DMS 273 treated with DMSO at 0.1 percent for 48 hours (cell line): ENCODE measurements at regions not wholly inside any gene's neighbourhood (a gene's known extent, or its start where the extent isn't known, plus 50 kb on each side); places are given as distances from the start of the nearest gene placed in this dataset.
"Not testable (repeated sequence)": the region's sequence is repeated elsewhere in the genome, so short reads cannot be mapped to it uniquely, and the experiment has no call there.

Experiments used
- DNase-seq: peaks from one replicate; lab custom pipeline; 2025; lab: John Stamatoyannopoulos, UW

DNA sequence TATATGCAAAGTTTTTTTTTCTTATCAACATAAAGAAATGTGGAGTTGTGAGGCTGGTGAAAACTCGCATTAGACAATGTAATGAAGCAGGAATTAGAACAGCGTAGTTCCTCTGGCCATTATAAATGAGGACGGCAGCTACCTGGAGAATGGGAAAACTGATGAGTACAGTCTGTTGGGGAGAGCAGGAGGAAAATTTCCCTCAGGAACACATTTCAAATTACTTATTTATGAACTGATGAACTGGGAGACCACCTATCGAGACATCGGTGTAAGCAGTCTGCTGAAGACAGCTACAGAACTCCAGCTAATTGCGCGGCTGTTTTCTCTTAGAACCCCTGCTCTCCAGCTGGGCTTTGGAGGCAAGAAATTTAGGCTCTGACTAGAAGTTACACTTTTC, 343.9 kb upstream of the CLINT1 start:
- DNase-seq: no peak

DNA sequence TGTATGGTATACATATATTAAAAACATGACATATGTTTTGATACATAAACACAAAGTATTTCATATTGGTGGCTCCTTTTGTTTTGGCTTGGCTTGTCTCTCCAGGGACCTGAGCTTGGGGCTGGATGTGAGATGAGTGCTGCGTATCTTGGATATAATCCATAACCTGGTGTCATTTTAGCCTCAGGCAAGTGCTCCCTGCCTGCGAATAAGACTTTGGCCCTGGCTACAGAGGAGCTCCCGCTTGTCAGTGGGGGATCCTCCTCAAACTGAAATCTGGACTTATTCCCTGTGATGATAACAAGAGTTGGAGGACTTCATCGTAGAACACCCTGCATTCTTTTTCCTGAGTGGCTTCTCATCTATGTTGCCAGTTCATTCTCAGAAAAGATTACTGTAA, 341.7 kb upstream of the CLINT1 start:
- no peak for DNase-seq

DNA sequence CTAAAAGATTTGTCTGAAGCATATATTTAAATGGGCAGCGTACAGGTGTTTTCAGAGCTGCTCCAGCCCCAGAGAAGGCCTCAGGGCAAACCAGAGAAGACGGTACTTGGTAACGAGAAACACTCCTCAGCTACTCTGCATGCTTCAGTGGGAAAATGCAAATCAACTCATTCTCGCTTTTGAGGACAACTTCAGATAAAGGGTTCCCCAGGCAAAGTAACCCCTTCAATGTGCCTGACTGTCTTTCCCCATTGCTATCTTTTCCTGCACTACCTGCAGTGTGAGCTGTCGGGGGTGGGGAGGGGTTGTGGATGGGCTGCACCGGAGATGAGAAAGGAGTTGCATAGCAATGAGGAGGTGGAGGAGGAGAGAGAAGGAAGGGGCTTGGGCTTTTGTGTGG, 339.7 kb upstream of the CLINT1 start:
- no peak for DNase-seq

DNA sequence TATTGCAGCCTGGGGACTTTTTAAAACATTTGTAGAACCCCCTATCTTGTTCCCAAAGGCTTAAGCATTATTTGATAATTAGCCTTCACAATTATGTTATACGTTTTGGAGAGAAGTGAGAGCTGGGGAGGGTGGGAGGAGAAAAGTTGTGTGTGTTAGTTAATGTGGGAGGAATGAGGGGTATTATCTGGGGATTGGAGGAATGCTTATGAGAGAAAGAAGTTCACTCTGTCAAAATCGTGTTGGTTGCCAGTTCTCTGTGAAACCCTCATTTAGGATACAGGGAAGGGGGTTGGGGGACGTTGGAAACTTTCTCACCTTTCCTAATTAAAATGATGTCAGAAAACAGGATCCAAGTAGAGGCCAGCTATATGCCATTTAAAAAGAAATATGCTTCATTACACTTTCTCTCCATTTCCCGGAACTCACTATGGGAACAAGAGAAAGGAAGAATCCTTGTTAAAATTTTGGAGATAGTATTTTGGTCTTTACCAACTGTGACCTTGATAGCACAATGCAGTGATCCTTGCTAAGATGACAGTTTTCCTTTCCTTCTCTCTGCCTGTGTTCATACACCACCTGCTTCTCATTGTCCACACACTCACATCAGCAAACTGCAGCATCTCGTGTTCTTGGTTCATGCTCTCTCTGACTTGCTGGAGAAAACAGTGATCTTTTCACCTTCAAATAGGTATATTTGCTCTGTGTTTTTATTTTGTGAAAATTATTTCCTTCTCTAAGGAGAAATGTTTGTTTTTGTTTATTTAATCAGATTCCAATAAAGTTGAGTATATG, 336.7 kb upstream of the CLINT1 start:
- no peak for DNase-seq

DNA sequence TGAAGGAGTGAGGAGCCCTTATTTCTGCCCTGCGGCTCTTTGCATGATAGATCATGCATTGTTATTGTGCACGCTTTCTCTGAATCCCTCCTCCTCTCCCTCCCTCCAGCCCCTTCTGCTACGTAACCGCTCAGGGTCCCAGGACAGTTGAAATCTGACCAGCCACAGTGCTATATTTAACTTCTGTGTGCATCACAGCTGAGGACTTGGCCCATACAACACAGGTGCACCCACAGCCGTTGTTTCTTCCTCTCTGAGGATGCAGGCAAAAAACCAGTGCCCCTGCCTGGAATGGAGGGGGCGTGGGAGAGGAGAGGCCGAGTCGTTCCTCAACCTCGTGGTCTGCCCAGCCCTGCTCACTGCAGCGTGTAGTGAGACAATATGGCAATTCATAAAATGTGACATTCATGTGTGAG, 335.6 kb upstream of the CLINT1 start:
- DNase-seq: no peak

DNA sequence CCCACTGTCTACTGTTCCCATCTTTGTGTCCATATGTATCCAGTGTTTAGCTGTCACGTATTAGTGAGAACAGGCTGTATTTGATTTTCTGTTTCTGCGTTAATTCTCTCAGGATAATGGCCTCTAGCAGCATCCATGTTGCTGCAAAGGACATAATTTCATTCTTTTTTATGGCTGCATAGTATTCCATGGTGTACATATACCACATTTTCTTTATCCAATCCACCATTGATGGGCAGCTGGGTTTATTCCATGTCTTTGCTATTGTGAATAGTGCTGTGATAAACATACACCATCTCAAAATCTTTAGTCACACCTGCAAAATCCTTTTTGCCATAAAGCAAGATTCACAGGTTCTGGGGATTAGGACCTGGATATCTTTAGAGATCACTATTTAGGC, 334.4 kb upstream of the CLINT1 start:
- DNase-seq: not testable (repeated sequence)

DNA sequence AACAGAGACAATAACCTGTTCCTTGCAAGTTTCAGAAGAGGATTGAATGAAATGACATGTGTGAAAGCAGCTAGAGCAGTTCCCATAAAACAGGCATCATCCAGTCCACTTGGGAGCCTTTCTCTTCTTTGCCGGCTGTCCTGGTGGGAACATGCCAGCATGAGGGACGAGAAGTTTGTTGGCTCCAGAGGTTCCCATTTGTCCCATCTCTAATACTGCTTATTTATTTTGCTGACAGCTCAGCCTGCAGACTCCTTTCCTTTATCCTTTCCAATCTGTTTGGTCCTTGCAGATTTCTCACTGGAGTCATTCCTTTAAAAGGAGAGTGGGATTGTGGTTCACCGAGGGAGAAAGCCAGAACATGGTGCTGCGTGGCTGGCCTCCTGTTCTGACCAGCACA, 321.5 kb upstream of the CLINT1 start:
- no peak for DNase-seq

DNA sequence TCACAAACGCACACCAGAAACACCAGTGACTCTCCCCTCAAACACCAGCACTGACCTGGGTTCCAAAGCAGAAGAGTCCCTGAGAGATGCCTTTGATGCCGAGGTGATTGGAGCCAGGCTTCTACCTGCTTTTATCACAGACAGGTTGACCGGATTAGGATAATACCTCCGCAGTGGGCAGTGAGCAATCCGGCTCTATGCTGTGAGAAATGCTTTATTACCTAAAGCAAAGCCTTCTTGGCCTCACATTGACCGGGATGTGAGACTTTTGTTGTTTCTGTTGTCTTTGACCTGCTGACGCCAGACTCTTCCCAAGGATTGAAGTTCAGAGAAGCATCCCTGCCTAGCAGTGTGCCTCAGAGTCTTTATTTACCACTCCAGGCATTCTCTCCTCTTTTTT, 320.3 kb upstream of the CLINT1 start:
- DNase-seq: no peak

DNA sequence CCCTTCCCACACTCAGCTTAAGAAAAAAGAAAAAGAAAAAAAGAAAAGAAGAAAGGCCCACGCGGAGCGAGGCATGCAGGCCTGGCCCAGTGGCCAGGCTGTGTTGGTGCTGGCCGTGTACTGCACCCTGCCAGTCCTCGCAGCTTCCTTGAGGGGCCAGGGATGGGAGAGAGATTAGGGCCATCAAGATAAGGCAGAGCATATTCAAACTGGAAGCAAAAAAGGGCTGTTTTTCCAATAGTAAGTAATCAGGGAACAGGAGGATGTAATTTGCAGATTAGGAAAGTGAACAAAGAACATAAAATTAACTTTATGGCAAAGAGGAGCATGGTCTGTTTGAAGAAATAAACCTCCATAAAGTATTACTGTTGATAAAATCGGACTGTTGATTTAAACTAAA, 319.6 kb upstream of the CLINT1 start:
- no peak for DNase-seq

DNA sequence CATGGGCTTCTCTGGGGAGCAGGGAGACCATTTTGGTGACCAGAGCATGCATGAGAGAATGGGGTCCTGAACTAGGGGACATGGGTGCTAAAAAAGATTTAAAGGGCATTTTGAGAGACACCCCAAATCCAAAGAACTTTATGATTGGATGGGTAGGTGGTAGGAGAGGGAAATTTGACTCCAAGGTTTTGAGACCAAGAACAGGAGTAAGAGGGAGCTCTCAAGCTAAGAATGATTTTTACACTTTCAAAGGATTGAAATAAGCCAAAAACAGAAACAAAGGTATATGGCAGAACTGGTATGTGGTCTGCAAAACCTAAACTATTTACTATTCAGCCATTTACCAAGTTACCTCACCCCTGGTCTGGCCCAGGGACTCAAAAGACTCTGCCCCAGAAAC, 318.2 kb upstream of the CLINT1 start:
- no peak for DNase-seq

DNA sequence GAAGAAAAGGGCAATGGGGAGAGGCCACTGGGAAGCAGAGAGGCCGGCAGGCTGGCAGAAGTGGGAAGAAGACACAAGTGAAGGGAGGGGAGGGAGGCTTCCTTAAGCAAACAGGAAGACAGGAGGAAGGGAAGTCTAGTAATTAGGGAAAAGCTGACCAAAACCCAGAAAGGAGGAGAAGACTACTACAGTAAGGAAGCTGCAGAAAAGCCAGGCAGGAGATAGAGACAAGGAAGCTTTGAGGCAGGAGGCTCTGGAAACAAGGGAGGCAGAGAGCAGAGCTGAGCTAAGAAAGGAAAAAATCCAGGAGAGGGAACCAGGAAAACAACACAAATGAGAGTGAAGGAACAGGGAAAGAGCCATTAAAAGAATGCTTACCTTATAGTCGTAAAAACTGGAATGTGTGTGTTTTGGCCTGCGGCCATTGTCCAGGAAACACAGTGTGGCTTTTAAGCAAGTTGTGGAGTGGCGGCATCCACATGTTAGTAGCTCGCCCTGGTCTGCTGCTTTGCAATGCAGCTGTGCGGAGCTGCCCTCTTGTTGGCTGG, 317.1 kb upstream of the CLINT1 start:
- no peak for DNase-seq

DNA sequence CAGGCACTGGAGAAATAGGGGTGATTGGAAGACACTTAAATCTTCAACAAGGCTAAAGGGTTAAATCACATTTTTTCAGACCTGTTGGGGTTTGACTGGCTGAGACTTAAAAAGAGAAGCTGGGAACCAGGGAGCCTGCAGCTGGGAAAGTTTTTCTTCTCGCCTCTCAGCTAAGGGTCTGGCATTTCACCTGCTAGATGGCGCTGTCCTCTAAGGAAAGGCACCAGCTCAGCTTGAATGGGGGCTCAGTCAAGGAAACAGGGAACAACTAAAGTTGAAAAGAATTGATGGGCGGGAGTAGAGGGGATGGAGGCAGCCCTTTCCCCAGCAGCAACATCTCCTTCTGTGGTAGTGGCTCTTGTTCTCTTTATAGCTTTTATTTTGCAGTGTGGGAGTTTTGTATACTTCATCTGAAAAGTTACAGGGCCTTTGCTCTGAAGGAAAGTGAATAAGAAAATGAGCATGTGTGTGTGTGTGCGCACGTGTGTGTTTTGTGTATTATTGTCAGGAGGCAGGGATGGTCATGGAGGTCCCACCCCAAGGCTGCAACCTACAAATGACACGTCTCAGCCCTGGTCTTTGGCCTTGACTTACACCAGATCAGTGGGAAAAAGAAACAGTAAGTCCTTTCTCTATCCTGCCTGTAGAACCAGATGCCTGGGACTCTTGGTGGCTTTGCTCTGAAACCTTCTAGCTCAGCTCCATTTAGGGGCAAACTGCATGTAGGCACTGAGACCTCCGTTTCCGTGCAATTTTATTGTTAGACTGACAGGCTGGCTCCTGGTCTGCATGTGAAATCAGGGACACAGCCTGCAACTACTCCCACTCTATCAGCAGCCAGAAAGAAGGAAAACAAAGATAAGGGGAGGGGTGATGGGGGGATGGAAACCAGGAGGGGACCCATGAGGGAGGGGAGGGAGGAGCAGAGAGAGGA, 316.2 kb upstream of the CLINT1 start:
- peak; percentile 30 for DNase-seq

DNA sequence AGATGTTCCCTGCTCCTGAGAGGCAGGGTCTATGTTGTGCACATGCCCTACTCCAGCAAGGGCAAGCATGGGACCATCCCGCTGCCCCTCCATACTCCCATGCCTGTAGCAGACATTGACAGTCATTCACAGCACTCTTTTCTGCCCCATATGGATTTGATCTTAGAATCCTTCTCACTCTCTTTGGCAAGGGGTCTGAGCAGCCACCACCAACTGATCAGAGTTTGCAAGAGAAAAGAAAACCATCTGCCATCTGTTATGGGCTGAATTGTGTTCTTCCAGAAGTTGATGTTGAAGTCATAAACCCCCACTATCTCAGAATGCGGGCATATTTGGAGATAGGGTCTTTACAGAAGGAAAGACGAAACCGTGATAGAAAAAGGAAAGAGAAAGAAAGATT, 315.1 kb upstream of the CLINT1 start:
- DNase-seq: no peak

DNA sequence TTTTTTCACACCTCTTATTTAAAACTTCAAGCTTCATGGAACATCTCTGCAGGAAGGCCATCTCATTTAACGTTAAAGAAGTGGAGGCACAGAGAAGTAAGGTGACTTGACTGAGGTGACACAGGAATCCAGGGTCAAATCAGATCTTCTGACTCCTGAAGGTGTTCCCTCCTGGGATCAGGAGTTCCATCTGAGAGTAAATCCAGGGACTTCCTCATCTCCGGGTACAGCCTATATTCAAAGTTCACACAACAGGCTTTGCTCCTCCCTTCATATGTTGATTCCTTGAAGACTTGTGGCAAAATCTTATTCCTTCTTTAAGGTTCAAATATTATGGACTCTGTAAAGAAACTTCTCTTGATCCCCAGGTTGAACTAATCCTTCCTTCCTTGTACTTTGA, 313.1 kb upstream of the CLINT1 start:
- DNase-seq: no peak

DNA sequence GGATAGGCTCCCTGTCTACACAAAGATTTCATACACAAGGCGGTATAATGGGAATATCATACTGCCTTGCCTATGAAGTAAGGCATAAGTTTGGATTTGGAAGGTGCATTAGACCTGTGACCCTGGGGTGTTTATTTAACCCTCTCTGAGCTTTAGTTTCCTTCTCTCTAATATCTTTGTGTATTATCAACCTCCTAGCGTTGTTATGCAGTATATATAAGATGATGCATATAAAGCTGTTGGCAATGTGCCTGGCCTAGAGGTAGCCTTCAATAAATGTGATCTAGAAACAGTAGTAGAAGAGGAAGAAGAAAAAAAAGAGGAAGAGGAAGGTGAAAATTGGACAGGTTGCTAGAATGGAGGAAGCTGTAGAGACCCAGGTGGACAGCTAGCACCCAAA, 311.6 kb upstream of the CLINT1 start:
- no peak for DNase-seq

DNA sequence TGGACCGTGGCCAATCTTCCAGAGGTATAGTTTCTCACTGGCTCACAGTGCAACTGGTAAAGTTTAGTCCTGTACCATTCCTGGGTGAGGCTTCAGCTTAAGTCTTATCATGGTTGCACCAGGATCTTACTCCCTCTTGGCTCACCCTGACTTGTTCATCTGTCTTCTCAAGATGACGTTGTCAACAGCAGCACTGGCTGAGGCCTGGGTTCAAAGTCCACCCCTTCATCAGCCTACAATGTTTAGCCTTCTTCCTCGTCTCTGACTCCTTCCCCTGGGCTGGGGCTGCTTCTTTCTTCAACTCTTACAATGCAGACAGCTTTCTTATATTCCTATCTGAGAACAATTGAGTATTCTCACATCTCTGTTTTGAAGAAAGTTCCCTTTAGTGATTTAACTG, 311.1 kb upstream of the CLINT1 start:
- DNase-seq: no peak

DNA sequence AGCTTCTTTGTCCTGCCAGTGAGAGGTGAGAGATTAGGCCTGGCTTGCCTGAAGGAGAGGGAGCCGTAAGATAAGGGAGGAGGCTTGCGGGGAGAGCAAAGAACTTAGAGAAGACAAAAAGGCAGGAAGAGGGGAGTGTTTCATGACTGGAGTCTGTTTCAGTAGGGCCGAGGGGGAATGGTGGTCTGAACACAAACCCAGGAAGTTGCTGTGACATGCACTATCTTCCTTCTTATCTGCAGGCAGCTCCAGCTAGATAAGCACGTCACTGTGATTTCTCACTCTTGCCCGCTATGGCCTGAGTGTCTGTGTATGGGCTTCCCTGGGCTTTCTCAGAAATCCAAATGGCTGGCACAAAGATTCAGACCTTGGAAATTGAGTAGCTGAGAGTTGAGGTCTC, 307.5 kb upstream of the CLINT1 start:
- DNase-seq: no peak

DNA sequence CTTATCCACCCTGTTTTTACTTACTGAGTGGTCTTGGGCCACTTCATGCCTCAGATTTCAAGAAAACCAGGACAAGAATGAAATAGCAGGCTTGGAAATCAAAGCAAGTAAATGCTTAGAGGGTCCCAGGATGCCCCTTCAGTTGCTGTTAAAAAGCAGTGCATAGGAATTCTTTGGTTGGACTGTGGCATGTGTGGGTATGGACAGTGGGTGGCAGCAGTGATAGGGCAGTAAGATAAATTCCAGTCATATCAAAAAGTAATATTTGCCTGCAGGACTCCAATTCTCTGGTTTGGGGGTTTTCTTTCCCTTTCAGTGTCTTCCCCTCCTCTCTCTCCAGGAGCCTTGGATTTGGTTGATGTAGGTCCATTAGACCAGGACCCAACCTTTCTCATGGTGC, 306.7 kb upstream of the CLINT1 start:
- no peak for DNase-seq

DNA sequence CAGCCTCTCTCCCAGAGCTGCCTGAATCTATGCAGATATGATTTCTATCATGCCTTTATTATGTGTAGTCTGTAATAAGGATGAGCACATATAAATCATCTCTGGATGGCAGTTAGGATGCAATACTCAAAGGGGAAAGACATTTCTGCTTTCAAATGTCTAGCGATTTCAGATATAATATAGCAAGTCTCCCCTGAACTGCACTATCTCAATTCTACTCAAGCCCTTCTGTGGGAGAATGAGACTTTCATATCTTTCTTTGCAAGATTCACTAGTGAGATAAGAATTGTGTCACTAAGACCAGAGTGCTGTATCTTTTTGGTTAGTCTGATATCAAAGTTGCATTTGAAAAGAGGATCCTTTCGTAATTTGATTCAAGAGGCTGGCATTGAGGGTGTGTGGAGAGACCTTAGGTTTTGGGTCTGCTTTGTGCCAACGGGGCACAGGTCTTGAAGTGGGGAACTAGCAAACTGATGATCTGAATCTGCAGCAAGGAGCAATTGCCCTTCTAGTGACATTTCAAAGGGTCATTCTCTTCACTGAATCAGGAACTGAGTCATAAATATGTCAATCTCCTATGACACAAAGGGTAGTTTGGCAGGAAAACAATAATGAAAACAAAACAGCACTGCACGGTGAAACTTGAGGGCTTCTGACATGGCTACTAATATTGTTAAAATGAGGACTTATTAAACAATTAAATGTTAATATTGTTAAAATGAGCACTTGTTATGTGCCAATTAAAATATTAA, 305.5 kb upstream of the CLINT1 start:
- no peak for DNase-seq

DNA sequence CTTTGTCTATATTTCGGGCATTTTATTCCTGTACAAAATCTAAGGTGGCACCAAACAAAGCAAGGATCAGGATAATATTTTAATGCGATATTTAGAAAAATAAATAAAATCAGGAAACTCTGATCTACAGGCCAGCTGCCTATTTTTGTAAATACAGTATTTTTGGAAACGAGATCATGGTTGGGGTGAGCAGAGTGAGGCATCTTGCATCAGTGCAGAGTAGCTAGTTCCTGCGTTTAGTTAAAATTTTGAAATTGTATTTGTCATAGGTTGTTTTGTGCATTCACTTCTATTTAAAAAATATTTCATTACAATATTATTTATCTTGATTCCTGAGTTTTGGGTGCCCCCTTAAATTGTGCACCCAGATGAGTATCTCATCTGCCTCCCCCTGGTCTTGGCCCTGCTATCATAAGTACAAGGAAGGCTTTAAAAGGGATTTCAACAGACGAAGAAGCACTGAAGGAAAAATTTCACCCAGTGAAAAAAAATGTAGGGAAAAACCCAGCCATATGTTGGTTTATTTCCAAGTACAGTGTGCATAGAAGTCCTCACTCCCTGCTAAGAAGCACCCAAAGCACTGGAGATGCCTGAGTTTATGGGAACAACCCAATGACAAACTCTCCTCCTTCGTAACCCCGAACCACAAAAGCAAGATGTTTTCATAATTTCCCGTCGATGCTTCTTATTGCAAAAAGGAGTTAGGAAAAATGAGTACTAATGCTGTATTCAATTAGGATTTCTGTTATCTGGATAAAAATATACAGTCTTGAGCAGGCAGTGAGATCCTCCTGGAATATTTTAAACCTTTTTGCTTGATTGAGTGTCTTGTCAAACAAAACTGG, 304.7 kb upstream of the CLINT1 start:
- DNase-seq: no peak

DNA sequence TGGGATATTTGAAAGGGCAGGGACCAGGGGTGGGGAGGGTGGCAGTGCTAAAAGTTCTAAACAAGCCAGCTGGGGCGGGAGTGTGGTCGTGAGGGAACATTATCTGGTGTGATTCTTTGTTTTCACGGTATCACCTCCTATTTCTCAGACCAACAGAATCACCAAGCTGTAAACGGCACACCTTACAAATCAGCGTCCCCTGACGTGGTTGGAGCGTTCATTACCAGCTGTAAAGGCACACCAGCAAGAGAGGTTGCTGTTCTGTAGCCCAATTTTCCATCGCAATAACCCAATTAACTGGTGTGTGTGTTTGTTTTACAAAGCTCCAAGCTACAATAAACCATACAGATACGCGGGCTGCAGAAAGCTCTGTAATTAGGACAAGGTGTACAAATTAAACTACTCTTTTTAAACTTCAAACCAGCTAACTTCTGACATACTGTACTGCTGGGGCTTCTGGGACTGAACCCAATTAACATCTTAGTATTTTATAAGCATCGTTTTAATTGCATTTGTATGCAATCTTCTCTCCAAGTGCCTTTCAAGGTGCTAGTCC, 303.6 kb upstream of the CLINT1 start:
- DNase-seq: no peak
